Panc1 (cell line): ENCODE measurements at regions not wholly inside any gene's neighbourhood (a gene's known extent, or its start where the extent isn't known, plus 50 kb on each side); places are given as distances from the start of the nearest gene placed in this dataset.

Experiments used
- ATAC-seq: fragments of 200-7000 bp; cut with Tn5 transposase; 2 replicates; pipeline ENCODE4 v1.9.1; 2020; ENCODE audit warnings: mild to moderate bottlenecking, moderate library complexity
- BruUV-seq: library from RNA; stranded (reverse); fragments of 400-500 nt; replicated peaks from 2 replicates; lab custom pipeline; 2021; lab: Mats Ljungman, UMichigan
- CTCF ChIA-PET: fragments of 300-600 bp; sonication (Branson Sonifier 250); formaldehyde crosslinking; loops from one replicate; lab custom pipeline; 2022; ENCODE audit warnings: antibody characterized with exemption; lab: Charles Lee
- POLR2A ChIA-PET: fragments of 300-600 bp; sonication (Branson Sonifier 250); formaldehyde crosslinking; loops from one replicate; lab custom pipeline; 2022; ENCODE audit warnings: antibody characterized with exemption; lab: Charles Lee
- DNase-seq: peaks from one replicate; pipeline ENCODE4 v3.0.0-alpha.2; 2010; ENCODE audit warnings: low read depth, low spot score
- H3K27ac ChIP-seq: 2 replicates; pipeline ENCODE4 v1.5.1; 2011; ENCODE audit warnings: mild to moderate bottlenecking, low read length, inconsistent platforms
- H3K27me3 ChIP-seq: fragments of 200-500 bp; sonication (Bioruptor generic); 2 replicates; pipeline ENCODE4 v1.6.0; 2014; ENCODE audit warnings: low read length, inconsistent platforms; ENCODE audit not compliant: control insufficient read depth, insufficient read depth
- H3K36me3 ChIP-seq: fragments of 200-500 bp; sonication (Bioruptor generic); 2 replicates; pipeline ENCODE4 v1.5.1; 2014; ENCODE audit warnings: inconsistent platforms, mild to moderate bottlenecking, low read length, moderate library complexity; ENCODE audit not compliant: control insufficient read depth, insufficient read depth
- H3K4me1 ChIP-seq: 2 replicates; pipeline ENCODE4 v1.5.1; 2011; ENCODE audit warnings: inconsistent platforms, mild to moderate bottlenecking, low read length, moderate library complexity; ENCODE audit not compliant: control insufficient read depth, insufficient read depth
- H3K4me3 ChIP-seq, 2 experiments: 2 replicates each; pipeline ENCODE4 v1.5.1; 2011 to 2012; ENCODE audit warnings: low read depth in 2 of 2, low read length in 2 of 2, mild to moderate bottlenecking in 2 of 2, inconsistent platforms in 1 of 2, moderate library complexity in 1 of 2
- H3K9me3 ChIP-seq: fragments of 200-500 bp; sonication (Bioruptor generic); 2 replicates; pipeline ENCODE4 v1.5.1; 2014; ENCODE audit warnings: low read depth, mild to moderate bottlenecking, inconsistent platforms, low read length, moderate library complexity; ENCODE audit not compliant: control insufficient read depth, insufficient read depth
- POLR2AphosphoS5 ChIP-seq: IDR thresholded peaks from 2 replicates; pipeline ENCODE4 v1.6.1; 2012; ENCODE audit warnings: mild to moderate bottlenecking, low read depth, low read length, moderate library complexity
- REST ChIP-seq, 2 experiments: IDR thresholded peaks; 2 replicates each; pipeline ENCODE4 v1.6.1; 2011 to 2012; ENCODE audit warnings: low read depth in 2 of 2, control low read depth in 1 of 2, low read length in 1 of 2, mild to moderate bottlenecking in 1 of 2, moderate library complexity in 1 of 2; ENCODE audit not compliant: insufficient read depth in 1 of 2
- SIN3A ChIP-seq: IDR thresholded peaks from 2 replicates; pipeline ENCODE4 v1.6.1; 2012; ENCODE audit warnings: low read depth, mild to moderate bottlenecking, low read length, moderate library complexity, borderline replicate concordance; ENCODE audit not compliant: insufficient read depth
- TCF7L2 ChIP-seq: IDR thresholded peaks from 2 replicates; pipeline ENCODE4 v1.6.1; 2011; ENCODE audit warnings: mild to moderate bottlenecking, low read depth, low read length, inconsistent platforms
- in situ Hi-C: cut with HindIII; loops from 2 replicates; pipeline ENCODE4 v1.10.0; 2016; ENCODE audit warnings: low sequenced_read_pairs, low pct_unique_long_range_greater_than_20kb
- intact Hi-C: fragments of 100-400 bp; cut with micrococcal nuclease; formaldehyde crosslinking; loops from one replicate; pipeline ENCODE4 v1.10.0; 2022; ENCODE audit not compliant: unreplicated experiment
- TF ChIP-seq, protein P1 (sequence below): fragments of 450-650 bp; IDR thresholded peaks from 2 replicates; pipeline ENCODE4 v1.5.1; 2017; ENCODE audit warnings: mild to moderate bottlenecking

DNA sequence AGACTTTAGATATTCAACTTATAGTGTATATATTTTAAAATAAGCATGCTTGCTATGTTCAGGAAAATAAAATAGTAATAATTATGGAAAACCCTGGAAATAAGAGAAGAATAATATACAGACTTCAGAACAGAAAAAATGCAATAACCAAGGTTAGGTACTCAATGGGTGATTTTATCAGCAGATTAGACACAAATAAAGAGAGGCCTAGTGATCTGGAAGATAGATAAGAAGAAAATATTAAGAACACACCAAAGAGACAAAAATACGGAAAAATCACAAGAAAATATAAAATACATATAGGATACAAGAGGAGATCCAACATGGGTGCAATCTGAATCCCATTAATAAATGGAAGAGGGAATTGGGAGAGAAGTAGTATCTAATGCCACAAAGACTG, 1348.5 kb upstream of the WWC1 start:
- no peak for ATAC-seq
- no peak overlapping the region for H3K4me3 ChIP-seq
- H3K27me3 ChIP-seq, result no peaks in the 10 kb centered on the region
- no peak overlapping the region for H3K27ac ChIP-seq
- TF ChIP-seq SIN3A, result no peak
- TF ChIP-seq, protein P1, sequence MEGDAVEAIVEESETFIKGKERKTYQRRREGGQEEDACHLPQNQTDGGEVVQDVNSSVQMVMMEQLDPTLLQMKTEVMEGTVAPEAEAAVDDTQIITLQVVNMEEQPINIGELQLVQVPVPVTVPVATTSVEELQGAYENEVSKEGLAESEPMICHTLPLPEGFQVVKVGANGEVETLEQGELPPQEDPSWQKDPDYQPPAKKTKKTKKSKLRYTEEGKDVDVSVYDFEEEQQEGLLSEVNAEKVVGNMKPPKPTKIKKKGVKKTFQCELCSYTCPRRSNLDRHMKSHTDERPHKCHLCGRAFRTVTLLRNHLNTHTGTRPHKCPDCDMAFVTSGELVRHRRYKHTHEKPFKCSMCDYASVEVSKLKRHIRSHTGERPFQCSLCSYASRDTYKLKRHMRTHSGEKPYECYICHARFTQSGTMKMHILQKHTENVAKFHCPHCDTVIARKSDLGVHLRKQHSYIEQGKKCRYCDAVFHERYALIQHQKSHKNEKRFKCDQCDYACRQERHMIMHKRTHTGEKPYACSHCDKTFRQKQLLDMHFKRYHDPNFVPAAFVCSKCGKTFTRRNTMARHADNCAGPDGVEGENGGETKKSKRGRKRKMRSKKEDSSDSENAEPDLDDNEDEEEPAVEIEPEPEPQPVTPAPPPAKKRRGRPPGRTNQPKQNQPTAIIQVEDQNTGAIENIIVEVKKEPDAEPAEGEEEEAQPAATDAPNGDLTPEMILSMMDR, result no peak
- no peak for TF ChIP-seq TCF7L2
- no peak for TF ChIP-seq POLR2AphosphoS5
- TF ChIP-seq REST (IDR thresholded peaks at IDR 0.05; ENCODE audit: insufficient read depth in 1 of 2, low read depth in 2 of 2, low read length in 1 of 2), result no peak
- DNase-seq, result no peak
- in situ Hi-C loops (no loop called here), intact Hi-C loops (no loop called here)
- H3K9me3 ChIP-seq, result peaks cover 8% of the 10 kb centered on the region; the same call in 1 of the 2 replicates
- CTCF ChIA-PET, result no interaction called here
- H3K4me1 ChIP-seq, result no peaks in the 10 kb centered on the region
- POLR2A ChIA-PET, result no interaction called here
- BruUV-seq, result no TSS peak
- H3K36me3 ChIP-seq, result no peaks in the 10 kb centered on the region

- ATAC-seq (no peak), DNase-seq (no peak)
- intact Hi-C loops, result no loop called here
- Histone ChIP-seq H3K9me3 (peaks cover 8% of the 10 kb centered on the region; the same call in 1 of the 2 replicates), H3K4me1 (no peaks in the 10 kb centered on the region), H3K27me3 (no peaks in the 10 kb centered on the region), H3K4me3 (no peak overlapping the region), H3K27ac (no peak overlapping the region), H3K36me3 (no peaks in the 10 kb centered on the region)
- in situ Hi-C loops, result no loop called here
- TF ChIP-seq REST (IDR thresholded peaks at IDR 0.05; ENCODE audit: insufficient read depth in 1 of 2, low read depth in 2 of 2, low read length in 1 of 2) (no peak), POLR2AphosphoS5 (no peak), TCF7L2 (no peak), SIN3A (no peak)
- TF ChIP-seq, protein P1, result no peak
- BruUV-seq, result no TSS peak
- ChIA-PET POLR2A (no interaction called here), CTCF (no interaction called here)
These were observed 1344.4 kb upstream of the WWC1 start for GRCh38 chr5:166947045-166947444.
